GM19395 (cell line): ENCODE measurements at regions not wholly inside any gene's neighbourhood (a gene's known extent, or its start where the extent isn't known, plus 50 kb on each side); places are given as distances from the start of the nearest gene placed in this dataset.

Experiments used
- ATAC-seq: cut with Tn5 transposase; IDR thresholded peaks from one replicate; pipeline ENCODE4 v1.9.1; 2021; ENCODE audit warnings: mild to moderate bottlenecking, moderate library complexity; ENCODE audit not compliant: unreplicated experiment

- no peak for ATAC-seq
These were observed 93.3 kb upstream of the FZD8 start for GRCh38 chr10:35735412-35735811.

GRCh38 chr10:35731828-35732227, 89.7 kb upstream of the FZD8 start:
- ATAC-seq = no peak

- no peak for ATAC-seq
These were observed 86.2 kb upstream of the FZD8 start for GRCh38 chr10:35728341-35728740.

- no peak for ATAC-seq
These were observed 84.8 kb upstream of the FZD8 start for GRCh38 chr10:35726846-35727245.

GRCh38 chr10:35723992-35724391, 81.9 kb upstream of the FZD8 start:
- no peak for ATAC-seq

GRCh38 chr10:35723059-35723458, 81.0 kb upstream of the FZD8 start:
- ATAC-seq = no peak

GRCh38 chr10:35722636-35723035, 80.5 kb upstream of the FZD8 start:
- no peak for ATAC-seq

- ATAC-seq = no peak
These were observed 80.1 kb upstream of the FZD8 start for GRCh38 chr10:35722226-35722625.

- no peak for ATAC-seq
These were observed 78.3 kb upstream of the FZD8 start for GRCh38 chr10:35720366-35720765.

GRCh38 chr10:35716776-35717175, 74.7 kb upstream of the FZD8 start:
- no peak for ATAC-seq

- no peak for ATAC-seq
These were observed 70.4 kb upstream of the FZD8 start for GRCh38 chr10:35712486-35712885.

GRCh38 chr10:35711615-35712411, 69.7 kb upstream of the FZD8 start:
- no peak for ATAC-seq

GRCh38 chr10:35707642-35708425, 65.7 kb upstream of the FZD8 start:
- ATAC-seq = no peak

GRCh38 chr10:35706959-35707358, 64.9 kb upstream of the FZD8 start:
- ATAC-seq = no peak

- ATAC-seq = no peak
These were observed 63.6 kb upstream of the FZD8 start for GRCh38 chr10:35705671-35706070.

GRCh38 chr10:35705051-35705450, 63.0 kb upstream of the FZD8 start:
- no peak for ATAC-seq

- no peak for ATAC-seq
These were observed 62.3 kb upstream of the FZD8 start for GRCh38 chr10:35704401-35704800.

GRCh38 chr10:35700487-35700882, 58.4 kb upstream of the FZD8 start:
- no peak for ATAC-seq

GRCh38 chr10:35699848-35700486, 57.9 kb upstream of the FZD8 start:
- ATAC-seq = no peak

- no peak for ATAC-seq
These were observed 54.5 kb upstream of the FZD8 start for GRCh38 chr10:35696392-35697287.

- no peak for ATAC-seq
These were observed 51.7 kb upstream of the FZD8 start for GRCh38 chr10:35693800-35694199.
